Natural killer cell treated with Interleukin-12 subunit alpha and Interleukin-12 subunit beta and Interleukin-15 and Interleukin-18, amount 100 ng/mL, for 72 hours (primary cell): ENCODE measurements at regions not wholly inside any gene's neighbourhood (a gene's known extent, or its start where the extent isn't known, plus 50 kb on each side); places are given as distances from the start of the nearest gene placed in this dataset.

ENCODE experiments used
- ATAC-seq, 2 donors: fragments of 150-1000 bp; cut with Tn5 transposase in 1 of 2; sonication (Bioruptor Pico), chemical (Tn5 transposase) in 1 of 2; 2 replicates each; pipeline ENCODE4 v1.10.0; 2021
- DNase-seq: peaks from one replicate; pipeline ENCODE4 v3.0.0; 2022; ENCODE audit warnings: low spot score
- H3K27ac Mint-ChIP-seq, 2 donors: 1 replicate in 1 of 2; 2 replicates in 1 of 2; pipeline ENCODE4 v1.8.0; 2022; ENCODE audit warnings: mixed read lengths in 2 of 2, mild to moderate bottlenecking in 1 of 2, moderate library complexity in 1 of 2
- H3K27me3 Mint-ChIP-seq, 2 donors: 1 replicate in 1 of 2; 2 replicates in 1 of 2; pipeline ENCODE4 v1.8.0; 2022; ENCODE audit warnings: mixed read lengths in 2 of 2
- H3K36me3 Mint-ChIP-seq: one replicate; pipeline ENCODE4 v1.8.0; 2022; ENCODE audit warnings: mixed read lengths
- H3K4me1 Mint-ChIP-seq, 2 donors: 1 replicate in 1 of 2; 2 replicates in 1 of 2; pipeline ENCODE4 v1.8.0; 2022; ENCODE audit warnings: low read depth in 2 of 2, mixed read lengths in 2 of 2, mild to moderate bottlenecking in 1 of 2
- H3K4me3 Mint-ChIP-seq: one replicate; pipeline ENCODE4 v1.8.0; 2022; ENCODE audit warnings: mixed read lengths
- H3K9me3 Mint-ChIP-seq: 2 replicates; pipeline ENCODE4 v1.8.0; 2022; ENCODE audit warnings: mixed read lengths

GRCh38 chr20:24368253-24368652, 101.2 kb upstream of the SYNDIG1 start:
- no peak for DNase-seq
- Mint-ChIP-seq H3K4me1 (no peaks in the 10 kb centered on the region), H3K27me3 (peaks cover 7 to 18% of the 10 kb centered on the region in 2 donors), H3K36me3 (no peaks in the 10 kb centered on the region), H3K9me3 (no peaks in the 10 kb centered on the region), H3K4me3 (no peak overlapping the region), H3K27ac (no peak overlapping the region)
- no peak for ATAC-seq

- Mint-ChIP-seq H3K36me3 (no peaks in the 10 kb centered on the region), H3K4me3 (no peak overlapping the region), H3K27me3 (peaks cover 10 to 18% of the 10 kb centered on the region in 2 donors), H3K9me3 (peaks cover 2% of the 10 kb centered on the region), H3K4me1 (no peaks in the 10 kb centered on the region), H3K27ac (no peak overlapping the region)
- no peak for DNase-seq
- ATAC-seq, result no peak
These were observed 103.0 kb upstream of the SYNDIG1 start for GRCh38 chr20:24366336-24367004.

GRCh38 chr20:24365670-24366069, 103.8 kb upstream of the SYNDIG1 start:
- H3K9me3 Mint-ChIP-seq, result peaks cover 2% of the 10 kb centered on the region
- no peaks in the 10 kb centered on the region for H3K36me3 Mint-ChIP-seq
- no peak for DNase-seq
- H3K27ac Mint-ChIP-seq, result no peak overlapping the region
- no peak overlapping the region for H3K4me3 Mint-ChIP-seq
- no peaks in the 10 kb centered on the region for H3K4me1 Mint-ChIP-seq
- H3K27me3 Mint-ChIP-seq, result peaks cover 10 to 19% of the 10 kb centered on the region in 2 donors
- ATAC-seq, result no peak

GRCh38 chr20:24364482-24364881, 104.9 kb upstream of the SYNDIG1 start:
- DNase-seq, result no peak
- Mint-ChIP-seq H3K36me3 (no peaks in the 10 kb centered on the region), H3K9me3 (peaks cover 6% of the 10 kb centered on the region), H3K27ac (no peak overlapping the region), H3K4me3 (no peak overlapping the region), H3K4me1 (no peaks in the 10 kb centered on the region), H3K27me3 (peaks cover 10 to 27% of the 10 kb centered on the region in 2 donors)
- no peak for ATAC-seq

- DNase-seq, result no peak
- Mint-ChIP-seq H3K36me3 (no peaks in the 10 kb centered on the region), H3K4me3 (no peak overlapping the region), H3K27me3 (peaks cover 10 to 27% of the 10 kb centered on the region in 2 donors), H3K9me3 (peaks cover 6% of the 10 kb centered on the region), H3K27ac (no peak overlapping the region), H3K4me1 (no peaks in the 10 kb centered on the region)
- ATAC-seq, result no peak
These were observed 106.4 kb upstream of the SYNDIG1 start for GRCh38 chr20:24363031-24363430.

GRCh38 chr20:24362080-24362479, 107.3 kb upstream of the SYNDIG1 start:
- DNase-seq (no peak), ATAC-seq (no peak)
- peaks cover 0 to 3% of the 10 kb centered on the region in 2 donors for H3K4me1 Mint-ChIP-seq
- H3K36me3 Mint-ChIP-seq, result no peaks in the 10 kb centered on the region
- H3K4me3 Mint-ChIP-seq, result no peak overlapping the region
- H3K9me3 Mint-ChIP-seq, result peaks cover 6% of the 10 kb centered on the region
- H3K27ac Mint-ChIP-seq, result no peak overlapping the region
- peaks cover 12 to 26% of the 10 kb centered on the region in 2 donors for H3K27me3 Mint-ChIP-seq

- peaks cover 13 to 22% of the 10 kb centered on the region in 2 donors for H3K27me3 Mint-ChIP-seq
- no peak overlapping the region for H3K4me3 Mint-ChIP-seq
- peaks cover 6% of the 10 kb centered on the region for H3K9me3 Mint-ChIP-seq
- no peaks in the 10 kb centered on the region for H3K36me3 Mint-ChIP-seq
- no peak for DNase-seq
- peaks cover 0 to 3% of the 10 kb centered on the region in 2 donors for H3K4me1 Mint-ChIP-seq
- H3K27ac Mint-ChIP-seq, result no peak overlapping the region
- no peak for ATAC-seq
These were observed 107.9 kb upstream of the SYNDIG1 start for GRCh38 chr20:24361541-24361940.

GRCh38 chr20:24360531-24360930, 108.9 kb upstream of the SYNDIG1 start:
- H3K4me3 Mint-ChIP-seq, result no peak overlapping the region
- no peaks in the 10 kb centered on the region for H3K36me3 Mint-ChIP-seq
- peak in 1 of 2 donors; percentile 25 for ATAC-seq
- peaks cover 16 to 23% of the 10 kb centered on the region in 2 donors for H3K27me3 Mint-ChIP-seq
- no peak for DNase-seq
- peaks cover 0 to 3% of the 10 kb centered on the region in 2 donors for H3K4me1 Mint-ChIP-seq
- H3K27ac Mint-ChIP-seq, result no peak overlapping the region
- H3K9me3 Mint-ChIP-seq, result peaks cover 6% of the 10 kb centered on the region

- Mint-ChIP-seq H3K9me3 (peaks cover 6% of the 10 kb centered on the region), H3K4me3 (no peak overlapping the region), H3K27me3 (peaks cover 17 to 30% of the 10 kb centered on the region in 2 donors), H3K27ac (no peak overlapping the region), H3K36me3 (no peaks in the 10 kb centered on the region), H3K4me1 (peaks cover 0 to 3% of the 10 kb centered on the region in 2 donors)
- DNase-seq (no peak), ATAC-seq (no peak)
These were observed 110.0 kb upstream of the SYNDIG1 start for GRCh38 chr20:24359321-24360027.

GRCh38 chr20:24357931-24358330, 111.5 kb upstream of the SYNDIG1 start:
- H3K9me3 Mint-ChIP-seq, result peaks cover 6% of the 10 kb centered on the region
- peaks cover 17 to 35% of the 10 kb centered on the region in 2 donors for H3K27me3 Mint-ChIP-seq
- no peak overlapping the region for H3K27ac Mint-ChIP-seq
- no peaks in the 10 kb centered on the region for H3K36me3 Mint-ChIP-seq
- DNase-seq (no peak), ATAC-seq (no peak)
- H3K4me1 Mint-ChIP-seq, result peaks cover 0 to 3% of the 10 kb centered on the region in 2 donors
- no peak overlapping the region for H3K4me3 Mint-ChIP-seq

GRCh38 chr20:24357177-24357576, 112.3 kb upstream of the SYNDIG1 start:
- no peak overlapping the region for H3K4me3 Mint-ChIP-seq
- H3K4me1 Mint-ChIP-seq, result peaks cover 0 to 3% of the 10 kb centered on the region in 2 donors
- no peak overlapping the region for H3K27ac Mint-ChIP-seq
- peaks cover 17 to 35% of the 10 kb centered on the region in 2 donors for H3K27me3 Mint-ChIP-seq
- H3K36me3 Mint-ChIP-seq, result no peaks in the 10 kb centered on the region
- H3K9me3 Mint-ChIP-seq, result peaks cover 6% of the 10 kb centered on the region
- DNase-seq, result no peak
- no peak for ATAC-seq

- Mint-ChIP-seq H3K4me1 (peaks cover 0 to 3% of the 10 kb centered on the region in 2 donors), H3K27me3 (peaks cover 14 to 26% of the 10 kb centered on the region in 2 donors), H3K27ac (no peak overlapping the region)
These were observed 116.2 kb upstream of the SYNDIG1 start for GRCh38 chr20:24353135-24353690.

GRCh38 chr20:24350923-24351368, 118.5 kb upstream of the SYNDIG1 start:
- Mint-ChIP-seq H3K27me3 (peaks cover 10 to 17% of the 10 kb centered on the region in 2 donors), H3K36me3 (no peaks in the 10 kb centered on the region), H3K4me3 (no peak overlapping the region), H3K4me1 (no peaks in the 10 kb centered on the region), H3K27ac (no peak overlapping the region), H3K9me3 (no peaks in the 10 kb centered on the region)
- DNase-seq, result no peak
- peak in 1 of 2 donors; percentile 40 for ATAC-seq

More at GRCh38 chr20:24353135-24353690, 116.2 kb upstream of the SYNDIG1 start:
- H3K36me3 Mint-ChIP-seq, result no peaks in the 10 kb centered on the region
- no peak for ATAC-seq
- no peaks in the 10 kb centered on the region for H3K9me3 Mint-ChIP-seq
- DNase-seq, result no peak
- H3K4me3 Mint-ChIP-seq, result no peak overlapping the region

GRCh38 chr20:24341781-24342180, 127.6 kb upstream of the SYNDIG1 start:
- Mint-ChIP-seq H3K27me3 (peaks cover 13 to 21% of the 10 kb centered on the region in 2 donors), H3K4me1 (peaks cover 0 to 4% of the 10 kb centered on the region in 2 donors), H3K36me3 (no peaks in the 10 kb centered on the region), H3K4me3 (no peak overlapping the region), H3K9me3 (no peaks in the 10 kb centered on the region), H3K27ac (no peak overlapping the region)
- DNase-seq (no peak), ATAC-seq (no peak)
